NCI-H187 treated with DMSO at 0.1 percent for 48 hours (cell line): ENCODE measurements at regions not wholly inside any gene's neighbourhood (a gene's known extent, or its start where the extent isn't known, plus 50 kb on each side); places are given as distances from the start of the nearest gene placed in this dataset.

Experiments
- DNase-seq: peaks from one replicate; lab custom pipeline; 2025; lab: John Stamatoyannopoulos, UW

DNA sequence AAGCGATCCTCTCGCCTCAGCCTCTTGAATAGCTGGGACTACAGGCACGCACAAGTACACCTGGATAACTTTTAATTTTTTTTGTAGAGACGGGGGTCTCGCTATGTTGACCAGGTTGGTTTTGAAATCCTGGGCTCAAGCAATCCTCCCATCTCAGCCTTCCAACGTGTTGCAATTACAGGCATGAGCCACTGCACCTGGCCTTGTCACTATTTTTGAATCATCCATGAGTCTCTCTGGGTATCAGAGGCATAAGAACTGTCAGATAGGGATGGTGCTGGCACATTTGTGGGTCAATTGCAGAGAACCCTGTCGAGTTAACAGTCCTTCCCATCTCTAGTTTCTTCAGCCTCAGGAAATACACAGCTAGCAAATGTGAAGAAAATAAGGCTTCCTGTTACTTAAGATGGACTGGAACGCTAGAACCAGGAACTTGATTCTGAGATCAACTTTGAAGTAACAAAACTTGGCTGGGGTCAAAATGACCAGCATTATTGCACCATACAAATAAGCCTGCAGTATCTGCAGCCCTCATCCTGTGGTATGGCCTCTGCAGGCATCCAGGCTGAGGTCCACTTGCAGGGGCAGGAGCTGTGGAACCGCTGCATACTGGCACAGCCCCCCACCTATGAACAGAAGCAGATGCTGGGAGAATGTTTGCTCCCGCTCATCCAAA lies 124.3 kb upstream of the GADD45A start:
- no peak for DNase-seq

GRCh38 chr1:67561704-67562113 lies 123.3 kb upstream of the GADD45A start:
- peak; percentile 49 for DNase-seq

- DNase-seq, result no peak
Observed at GRCh38 chr1:67563684-67564083, 121.3 kb upstream of the GADD45A start.

- no peak for DNase-seq
Observed at GRCh38 chr1:67564193-67564592, 120.8 kb upstream of the GADD45A start.

DNA sequence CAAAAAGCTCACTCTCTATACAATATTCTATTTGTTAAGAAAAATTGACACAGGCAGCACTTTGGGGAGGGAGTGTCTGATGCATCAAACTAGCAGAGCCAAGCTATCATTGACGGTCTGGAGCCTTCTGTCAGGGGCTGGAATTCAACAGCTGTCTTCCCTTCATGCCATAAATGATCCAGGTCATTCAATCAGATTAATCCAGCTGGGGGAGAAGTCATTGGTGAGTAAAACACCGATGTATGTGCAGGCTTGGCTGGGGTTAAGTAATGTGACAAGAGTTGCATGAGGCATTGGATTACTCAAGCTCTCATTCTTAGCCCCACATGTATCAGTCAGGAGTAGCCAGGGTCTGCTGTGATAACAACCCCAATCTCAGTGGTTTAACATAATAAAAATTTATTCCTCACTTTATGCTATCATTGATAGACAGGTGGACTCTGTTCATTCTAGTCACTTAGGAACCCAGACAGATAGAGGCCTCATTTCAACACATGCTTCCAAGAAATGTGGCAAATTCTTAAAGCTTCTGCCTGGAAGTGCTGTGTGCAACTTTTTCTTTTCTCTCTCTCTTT lies 118.1 kb upstream of the GADD45A start:
- no peak for DNase-seq

DNA sequence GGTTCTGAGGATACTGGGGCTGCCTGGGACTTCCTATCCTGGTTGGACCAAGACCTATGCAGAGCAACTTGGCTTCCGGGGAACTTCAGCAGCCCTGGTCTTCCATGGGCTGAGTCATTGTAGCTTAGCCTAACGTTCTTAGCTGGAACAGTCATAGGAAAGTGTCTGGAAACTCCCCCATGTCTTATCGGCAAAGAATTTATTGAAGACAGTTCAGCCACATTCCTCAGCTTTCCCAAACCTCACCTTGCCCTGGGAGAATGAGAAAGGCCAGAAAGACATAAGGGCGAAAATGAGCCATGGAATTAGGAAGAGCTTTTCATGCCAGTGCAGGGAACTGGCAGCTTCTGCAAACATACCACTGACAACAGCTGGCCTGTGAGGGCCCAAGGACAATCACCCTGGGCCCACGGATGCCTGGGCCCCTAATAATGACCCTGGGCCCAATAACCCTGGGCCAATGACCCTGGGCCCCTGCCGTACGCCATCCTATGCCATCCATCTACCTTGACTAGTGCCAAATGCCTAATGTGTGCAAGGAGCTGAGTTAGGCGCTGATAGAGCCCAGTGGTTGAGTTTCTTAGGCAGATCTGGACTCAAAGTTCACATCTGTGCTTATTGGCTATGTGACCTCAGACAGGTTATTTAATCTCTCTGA lies 114.4 kb upstream of the GADD45A start:
- no peak for DNase-seq

- no peak for DNase-seq
Observed at GRCh38 chr1:67571406-67571805, 113.6 kb upstream of the GADD45A start.

DNA sequence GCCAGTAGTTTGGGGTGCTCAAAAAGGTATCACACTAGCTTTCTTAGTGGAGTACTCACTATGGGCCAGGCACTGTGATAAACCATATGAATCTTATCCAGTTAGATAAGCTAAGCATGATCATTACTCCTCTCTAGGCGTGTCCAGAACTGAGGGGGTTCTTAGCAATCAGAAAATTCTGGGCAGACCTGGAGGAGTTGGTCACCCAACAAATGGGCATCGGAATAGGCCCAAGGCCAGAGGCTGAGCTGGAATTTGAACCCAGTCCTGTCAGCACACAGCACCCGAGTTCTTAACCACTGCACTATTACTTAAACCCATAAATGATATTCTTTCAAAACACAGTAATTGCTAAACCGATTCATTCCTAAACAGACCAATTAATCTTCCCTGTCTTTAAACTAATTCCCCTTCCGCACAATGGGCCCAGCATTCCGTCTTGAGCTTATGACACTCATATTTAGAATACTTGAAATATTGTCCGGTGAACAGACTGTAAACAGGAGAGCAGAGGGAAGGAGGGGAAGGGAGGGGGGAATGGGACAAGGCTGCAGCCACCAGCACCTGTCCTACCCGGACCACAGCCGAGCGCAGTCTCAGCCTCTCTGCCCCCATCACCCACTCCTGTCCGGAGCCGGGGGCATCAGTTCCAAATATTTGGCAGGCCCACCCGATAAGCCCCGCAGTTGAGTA lies 113.0 kb upstream of the GADD45A start:
- no peak for DNase-seq

- DNase-seq, result no peak
Observed at GRCh38 chr1:67572594-67573221, 112.3 kb upstream of the GADD45A start.

DNA sequence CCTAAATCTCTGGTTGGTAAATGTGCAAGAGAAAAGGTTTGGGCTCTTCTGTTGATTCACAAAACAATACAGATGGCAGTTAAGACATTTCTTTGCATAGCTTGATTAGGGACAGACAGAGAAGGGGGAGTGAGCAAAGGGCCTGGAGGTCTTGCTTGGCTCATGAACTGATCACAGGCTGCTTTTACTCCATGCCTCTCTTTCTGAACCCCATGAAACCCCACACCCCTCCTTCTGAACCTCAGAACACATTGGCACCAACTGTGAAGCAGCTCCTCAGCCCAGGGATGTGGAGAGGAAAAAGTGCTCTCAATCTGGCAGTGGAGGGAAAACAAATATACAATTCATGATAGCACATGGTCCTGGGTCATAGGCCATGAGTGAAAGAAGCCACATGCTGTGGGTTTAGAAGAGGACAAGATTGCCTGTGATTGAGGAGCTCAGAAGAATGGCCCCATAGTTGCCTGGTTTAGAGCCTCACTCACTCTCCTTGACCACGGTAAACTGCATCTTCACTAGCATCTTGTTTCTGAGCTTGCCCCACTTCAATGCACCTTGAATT lies 111.6 kb upstream of the GADD45A start:
- DNase-seq, result no peak

- no peak for DNase-seq
Observed at GRCh38 chr1:67574221-67574620, 110.8 kb upstream of the GADD45A start.

DNA sequence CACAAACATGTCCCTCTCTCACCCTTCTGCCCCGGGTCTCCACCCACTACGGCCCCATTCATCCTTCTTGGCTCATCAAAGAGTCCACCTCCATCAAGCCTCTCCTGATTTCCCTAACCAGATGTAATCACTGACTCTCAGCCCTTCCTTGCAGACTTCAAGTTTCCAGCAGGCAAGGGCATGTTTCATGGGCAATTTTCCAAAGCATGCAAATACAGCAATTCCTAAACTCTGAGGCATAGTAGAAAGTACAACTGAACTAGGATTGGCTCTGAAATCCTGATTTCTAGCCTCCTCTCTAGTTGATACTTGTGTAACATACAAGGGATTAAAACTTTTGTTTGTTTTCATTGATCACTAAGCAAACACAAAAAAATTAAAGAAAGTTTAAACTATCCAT lies 109.1 kb upstream of the GADD45A start:
- DNase-seq, result no peak

- no peak for DNase-seq
Observed at GRCh38 chr1:67576474-67576873, 108.5 kb upstream of the GADD45A start.

- DNase-seq, result no peak
Observed at GRCh38 chr1:67577646-67578045, 107.4 kb upstream of the GADD45A start.

DNA sequence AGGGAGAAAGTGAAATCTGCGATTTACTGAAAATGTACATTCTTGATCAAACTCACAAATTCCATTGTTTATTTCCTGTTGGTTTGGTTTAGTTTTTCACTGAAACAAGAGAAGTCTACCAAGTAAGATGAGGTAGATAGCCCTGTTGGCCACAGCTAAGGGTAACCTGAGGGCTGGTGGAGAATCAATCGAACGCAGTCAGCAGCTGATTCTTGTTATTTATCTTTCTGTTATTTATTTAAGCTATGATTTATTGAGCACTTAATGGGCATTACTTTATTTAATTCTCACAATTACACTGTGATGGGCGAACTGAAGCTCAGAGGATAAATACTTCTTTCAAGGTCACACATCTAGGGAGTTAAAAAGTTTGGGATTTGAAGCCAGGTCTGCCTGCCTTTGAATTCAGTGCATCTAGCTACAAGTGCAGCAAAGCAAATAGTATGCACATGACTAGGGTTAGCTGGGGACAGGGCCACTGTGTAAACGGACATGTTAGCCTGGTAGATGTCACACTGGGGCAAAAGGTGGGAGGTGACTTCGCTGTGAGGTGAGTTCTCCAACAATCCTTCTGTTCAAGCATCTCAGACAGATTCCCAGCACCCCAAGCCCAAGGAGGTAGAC lies 106.5 kb upstream of the GADD45A start:
- no peak for DNase-seq

GRCh38 chr1:67579623-67580394 lies 105.2 kb upstream of the GADD45A start:
- DNase-seq, result no peak

- no peak for DNase-seq
Observed at GRCh38 chr1:67580691-67581403, 104.2 kb upstream of the GADD45A start.

GRCh38 chr1:67582625-67583461 lies 102.2 kb upstream of the GADD45A start:
- no peak for DNase-seq

DNA sequence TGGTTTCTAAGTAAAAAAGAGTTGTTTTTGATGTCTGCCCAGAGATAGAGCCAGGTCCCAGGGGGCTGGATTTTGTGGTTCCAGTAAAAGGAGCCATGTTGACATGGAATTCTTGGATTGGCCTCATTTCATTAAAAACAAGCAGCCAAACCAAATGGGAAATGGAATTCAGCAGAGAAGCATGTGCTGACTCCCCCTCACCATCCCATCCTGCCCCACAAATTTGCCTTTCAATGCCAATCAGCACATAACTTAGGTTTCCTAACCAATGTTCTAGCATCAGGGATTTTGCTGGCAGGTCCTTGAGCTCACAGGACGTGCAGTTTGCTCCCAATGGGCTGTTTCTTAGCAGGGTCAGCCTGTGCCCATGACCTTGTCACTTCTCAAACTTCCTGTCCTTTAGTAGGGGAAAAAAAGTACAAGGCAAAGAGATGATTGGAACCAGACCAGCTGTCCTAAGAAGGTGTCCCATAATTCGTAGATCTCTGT lies 101.5 kb upstream of the GADD45A start:
- no peak for DNase-seq
